Loucy (cell line): ENCODE measurements at regions not wholly inside any gene's neighbourhood (a gene's known extent, or its start where the extent isn't known, plus 50 kb on each side); places are given as distances from the start of the nearest gene placed in this dataset.

Source experiments
- H2AFZ ChIP-seq: fragments of 200-600 bp; sonication (generic); 2 replicates; pipeline ENCODE4 v1.6.0; 2016; ENCODE audit warnings: antibody characterized with exemption, mild to moderate bottlenecking, low read length, moderate library complexity
- H3F3A ChIP-seq: fragments of 200-600 bp; 2 replicates; pipeline ENCODE4 v1.6.0; 2016; ENCODE audit warnings: antibody characterized with exemption, low read depth, mild to moderate bottlenecking
- H3K27me3 ChIP-seq: fragments of 200-600 bp; sonication (generic); 2 replicates; pipeline ENCODE4 v1.6.1; 2014; ENCODE audit warnings: low read length, mild to moderate bottlenecking; ENCODE audit not compliant: insufficient read depth, poor library complexity, severe bottlenecking
- H3K36me3 ChIP-seq: fragments of 200-600 bp; sonication (generic); 2 replicates; pipeline ENCODE4 v1.6.1; 2016; ENCODE audit warnings: low read length; ENCODE audit not compliant: insufficient read depth
- H3K4me1 ChIP-seq: fragments of 200-600 bp; sonication (generic); 2 replicates; pipeline ENCODE4 v1.5.1; 2014; ENCODE audit warnings: low read length, mild to moderate bottlenecking; ENCODE audit not compliant: insufficient read depth, poor library complexity, severe bottlenecking
- H3K4me2 ChIP-seq: fragments of 200-600 bp; sonication (generic); 2 replicates; pipeline ENCODE4 v1.6.0; 2014; ENCODE audit warnings: antibody characterized with exemption, low read length, low read depth, mild to moderate bottlenecking; ENCODE audit not compliant: poor library complexity, severe bottlenecking
- H3K4me3 ChIP-seq: fragments of 200-600 bp; sonication (generic); 2 replicates; pipeline ENCODE4 v1.5.1; 2014; ENCODE audit warnings: low read length, mild to moderate bottlenecking, mixed read lengths; ENCODE audit not compliant: poor library complexity, severe bottlenecking
- H3K79me2 ChIP-seq: fragments of 200-600 bp; sonication (generic); 2 replicates; pipeline ENCODE4 v1.6.1; 2014; ENCODE audit warnings: low read length; ENCODE audit not compliant: insufficient read depth
- H3K9ac ChIP-seq: fragments of 200-600 bp; sonication (generic); 2 replicates; pipeline ENCODE4 v1.6.0; 2014; ENCODE audit warnings: mild to moderate bottlenecking, low read depth, low read length, moderate library complexity; ENCODE audit not compliant: poor library complexity, severe bottlenecking
- H3K9me2 ChIP-seq: fragments of 200-600 bp; sonication (generic); replicated peaks from 2 replicates; pipeline ENCODE4 v1.6.1; 2016; ENCODE audit warnings: low read depth, low read length, mixed read lengths
- H3K9me3 ChIP-seq: fragments of 200-600 bp; sonication (generic); 2 replicates; pipeline ENCODE4 v1.6.1; 2014; ENCODE audit warnings: mild to moderate bottlenecking, antibody characterized with exemption, low read length, low read depth; ENCODE audit not compliant: insufficient read depth
- H4K20me1 ChIP-seq: fragments of 200-600 bp; sonication (generic); 2 replicates; pipeline ENCODE4 v1.6.0; 2014; ENCODE audit warnings: antibody characterized with exemption, low read length, mild to moderate bottlenecking; ENCODE audit not compliant: insufficient read depth, poor library complexity, severe bottlenecking
- CTCF ChIP-seq: fragments of 200-600 bp; sonication (generic); conservative IDR thresholded peaks from 2 replicates; pipeline ENCODE4 v1.5.1; 2014; ENCODE audit warnings: mild to moderate bottlenecking, antibody characterized with exemption, low read length
- EZH2phosphoT487 ChIP-seq: fragments of 200-600 bp; IDR thresholded peaks from 2 replicates; pipeline ENCODE4 v1.6.1; 2018; ENCODE audit warnings: antibody characterized with exemption, mild to moderate bottlenecking, moderate library complexity, borderline replicate concordance

GRCh38 chr11:82556210-82556609 is 177.5 kb downstream of the FAM181B start:
- Histone ChIP-seq H3K79me2 (no peaks in the 10 kb centered on the region), H3K4me2 (no peak overlapping the region), H3K4me1 (no peaks in the 10 kb centered on the region), H3K27me3 (no peaks in the 10 kb centered on the region), H3K9me2 (no peaks in the 10 kb centered on the region), H2AFZ (no peak overlapping the region), H3K9me3 (no peaks in the 10 kb centered on the region), H3K9ac (no peak overlapping the region), H4K20me1 (no peaks in the 10 kb centered on the region), H3K4me3 (no peak overlapping the region), H3F3A (no peaks in the 10 kb centered on the region), H3K36me3 (no peaks in the 10 kb centered on the region)
- TF ChIP-seq EZH2phosphoT487 (no peak), CTCF (no peak)

- Histone ChIP-seq H3F3A (no peaks in the 10 kb centered on the region), H3K27me3 (no peaks in the 10 kb centered on the region), H4K20me1 (no peaks in the 10 kb centered on the region), H3K79me2 (no peaks in the 10 kb centered on the region), H2AFZ (no peak overlapping the region), H3K9me2 (no peaks in the 10 kb centered on the region), H3K36me3 (no peaks in the 10 kb centered on the region), H3K4me1 (no peaks in the 10 kb centered on the region), H3K4me3 (no peak overlapping the region), H3K4me2 (no peak overlapping the region), H3K9me3 (no peaks in the 10 kb centered on the region), H3K9ac (no peak overlapping the region)
- TF ChIP-seq EZH2phosphoT487 (no peak), CTCF (no peak)
Observed at GRCh38 chr11:82546661-82547557, 186.8 kb downstream of the FAM181B start.

GRCh38 chr11:82539669-82540068 is 194.0 kb downstream of the FAM181B start:
- Histone ChIP-seq H3K4me3 (no peak overlapping the region), H3K9me3 (no peaks in the 10 kb centered on the region), H3K27me3 (no peaks in the 10 kb centered on the region), H3K4me2 (no peak overlapping the region), H2AFZ (no peak overlapping the region), H3K9ac (no peak overlapping the region), H3F3A (no peaks in the 10 kb centered on the region), H3K4me1 (no peaks in the 10 kb centered on the region), H3K36me3 (no peaks in the 10 kb centered on the region), H3K9me2 (no peaks in the 10 kb centered on the region), H3K79me2 (no peaks in the 10 kb centered on the region), H4K20me1 (no peaks in the 10 kb centered on the region)
- TF ChIP-seq EZH2phosphoT487: no peak
- TF ChIP-seq CTCF: no peak
